WI38 (cell line): ENCODE measurements at regions not wholly inside any gene's neighbourhood (a gene's known extent, or its start where the extent isn't known, plus 50 kb on each side); places are given as distances from the start of the nearest gene placed in this dataset.

Source experiments
- H3K4me3 ChIP-seq: 2 replicates; pipeline ENCODE4 v1.5.1; 2011; ENCODE audit warnings: low read depth, mild to moderate bottlenecking, control low read depth, low read length
- CTCF ChIP-seq: IDR thresholded peaks from 2 replicates; pipeline ENCODE4 v1.5.1; 2012; ENCODE audit warnings: low read depth, mild to moderate bottlenecking, control low read depth, low read length

- H3K4me3 ChIP-seq: no peak overlapping the region
- TF ChIP-seq CTCF: no peak
Measured at GRCh38 chr3:102094506-102094905, 245.2 kb downstream of the NFKBIZ start.

GRCh38 chr3:102095383-102095782 lies 246.1 kb downstream of the NFKBIZ start:
- no peak overlapping the region for H3K4me3 ChIP-seq
- TF ChIP-seq CTCF: no peak

GRCh38 chr3:102096066-102096465 lies 246.8 kb downstream of the NFKBIZ start:
- no peak for TF ChIP-seq CTCF
- no peak overlapping the region for H3K4me3 ChIP-seq

- no peak overlapping the region for H3K4me3 ChIP-seq
- no peak for TF ChIP-seq CTCF
Measured at GRCh38 chr3:102098130-102098885, 249.0 kb downstream of the NFKBIZ start.

- TF ChIP-seq CTCF: no peak
- no peak overlapping the region for H3K4me3 ChIP-seq
Measured at GRCh38 chr3:102099913-102100312, 250.6 kb downstream of the NFKBIZ start.

DNA sequence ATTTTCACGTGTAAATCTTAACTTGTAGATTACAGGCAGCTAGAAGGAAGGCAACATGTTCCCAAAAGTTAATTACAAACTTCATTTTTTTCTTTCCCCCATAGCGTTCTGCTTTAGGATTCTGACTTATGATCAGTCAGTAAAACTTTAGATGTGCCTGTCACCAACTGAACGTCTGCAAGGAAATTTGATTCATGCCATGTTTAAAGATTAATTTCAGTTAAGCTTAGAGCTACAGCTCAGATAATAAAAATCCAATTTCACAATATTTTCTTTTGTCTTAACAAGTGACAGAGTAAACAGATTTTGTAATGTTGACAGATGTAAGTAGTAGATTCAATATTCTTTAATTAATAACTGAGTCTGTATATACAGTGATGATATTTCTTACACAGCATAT lies 253.1 kb downstream of the NFKBIZ start:
- no peak overlapping the region for H3K4me3 ChIP-seq
- no peak for TF ChIP-seq CTCF

GRCh38 chr3:102104033-102104432 lies 254.7 kb downstream of the NFKBIZ start:
- TF ChIP-seq CTCF: no peak
- H3K4me3 ChIP-seq: no peak overlapping the region
